GM12872 (cell line): ENCODE measurements at regions not wholly inside any gene's neighbourhood (a gene's known extent, or its start where the extent isn't known, plus 50 kb on each side); places are given as distances from the start of the nearest gene placed in this dataset.

ENCODE experiments used
- CTCF ChIP-seq: IDR thresholded peaks from 3 replicates; pipeline ENCODE4 v1.5.1; 2011; ENCODE audit warnings: low read depth, mild to moderate bottlenecking, low read length, moderate library complexity; ENCODE audit not compliant: insufficient read depth

GRCh38 chr14:85308531-85309300, 221.2 kb upstream of the FLRT2 start:
- no peak for TF ChIP-seq CTCF

GRCh38 chr14:85310491-85311272, 219.3 kb upstream of the FLRT2 start:
- TF ChIP-seq CTCF: no peak

- no peak for TF ChIP-seq CTCF
Observed at GRCh38 chr14:85313560-85314207, 216.3 kb upstream of the FLRT2 start.

GRCh38 chr14:85315290-85315689, 214.7 kb upstream of the FLRT2 start:
- no peak for TF ChIP-seq CTCF

GRCh38 chr14:85315733-85316290, 214.1 kb upstream of the FLRT2 start:
- no peak for TF ChIP-seq CTCF

- TF ChIP-seq CTCF: no peak
Observed at GRCh38 chr14:85316701-85317410, 213.1 kb upstream of the FLRT2 start.

- no peak for TF ChIP-seq CTCF
Observed at GRCh38 chr14:85317491-85318021, 212.4 kb upstream of the FLRT2 start.
